Effector memory CD4-positive, alpha-beta T cell (primary cell): ENCODE measurements at regions not wholly inside any gene's neighbourhood (a gene's known extent, or its start where the extent isn't known, plus 50 kb on each side); places are given as distances from the start of the nearest gene placed in this dataset.

Source experiments
- DNase-seq, 3 donors: peaks; one replicate each; pipeline ENCODE4 v3.0.0-alpha.2; 2020
- H3K27ac ChIP-seq: 2 replicates; pipeline ENCODE4 v1.7.0; 2013; ENCODE audit warnings: mild to moderate bottlenecking, low read length, moderate library complexity; ENCODE audit not compliant: insufficient read depth, poor library complexity, severe bottlenecking
- H3K27me3 ChIP-seq: replicated peaks from 2 replicates; pipeline ENCODE4 v1.7.0; 2013; ENCODE audit warnings: mild to moderate bottlenecking, low read length; ENCODE audit not compliant: insufficient read depth, control insufficient read depth, poor library complexity, severe bottlenecking
- H3K36me3 ChIP-seq: 2 replicates; pipeline ENCODE4 v1.7.0; 2013; ENCODE audit warnings: mild to moderate bottlenecking, low read length, moderate library complexity; ENCODE audit not compliant: control insufficient read depth, insufficient read depth
- H3K4me1 ChIP-seq: 2 replicates; pipeline ENCODE4 v1.7.0; 2013; ENCODE audit warnings: low read length, mild to moderate bottlenecking; ENCODE audit not compliant: control insufficient read depth, insufficient read depth, poor library complexity, severe bottlenecking
- H3K4me3 ChIP-seq: 2 replicates; pipeline ENCODE4 v1.7.0; 2013; ENCODE audit warnings: low read length, low read depth, mild to moderate bottlenecking; ENCODE audit not compliant: insufficient read depth, poor library complexity, severe bottlenecking
- H3K9me3 ChIP-seq: 2 replicates; pipeline ENCODE4 v1.7.0; 2013; ENCODE audit warnings: mild to moderate bottlenecking, low read length, moderate library complexity; ENCODE audit not compliant: control insufficient read depth

- no peaks in the 10 kb centered on the region for H3K9me3 ChIP-seq
- H3K4me3 ChIP-seq, result no peak overlapping the region
- no peaks in the 10 kb centered on the region for H3K27me3 ChIP-seq
- H3K4me1 ChIP-seq, result no peaks in the 10 kb centered on the region
- no peak overlapping the region for H3K27ac ChIP-seq
- no peaks in the 10 kb centered on the region for H3K36me3 ChIP-seq
- DNase-seq, result no peak
Observed at GRCh38 chr11:79809487-79809886, 368.7 kb upstream of the TENM4 start.

GRCh38 chr11:79807506-79807905 lies 366.7 kb upstream of the TENM4 start:
- Histone ChIP-seq H3K27ac (no peak overlapping the region), H3K4me1 (no peaks in the 10 kb centered on the region), H3K9me3 (no peaks in the 10 kb centered on the region), H3K27me3 (no peaks in the 10 kb centered on the region), H3K4me3 (no peak overlapping the region), H3K36me3 (no peaks in the 10 kb centered on the region)
- DNase-seq, result no peak

- H3K4me3 ChIP-seq, result no peak overlapping the region
- no peak overlapping the region for H3K27ac ChIP-seq
Observed at GRCh38 chr11:79796704-79797103, 355.9 kb upstream of the TENM4 start.

GRCh38 chr11:79794484-79795393 lies 353.9 kb upstream of the TENM4 start:
- Histone ChIP-seq H3K9me3 (no peaks in the 10 kb centered on the region), H3K4me1 (no peaks in the 10 kb centered on the region), H3K36me3 (no peaks in the 10 kb centered on the region), H3K4me3 (no peak overlapping the region), H3K27ac (no peak overlapping the region), H3K27me3 (no peaks in the 10 kb centered on the region)
- no peak for DNase-seq

More at GRCh38 chr11:79796704-79797103, 355.9 kb upstream of the TENM4 start:
- Histone ChIP-seq H3K36me3 (no peaks in the 10 kb centered on the region), H3K9me3 (no peaks in the 10 kb centered on the region), H3K4me1 (no peaks in the 10 kb centered on the region), H3K27me3 (no peaks in the 10 kb centered on the region)
- DNase-seq, result no peak

- Histone ChIP-seq H3K9me3 (no peaks in the 10 kb centered on the region), H3K4me3 (no peak overlapping the region), H3K4me1 (no peaks in the 10 kb centered on the region), H3K36me3 (no peaks in the 10 kb centered on the region), H3K27me3 (no peaks in the 10 kb centered on the region), H3K27ac (no peak overlapping the region)
- DNase-seq, result no peak
Observed at GRCh38 chr11:79794057-79794456, 353.2 kb upstream of the TENM4 start.

- Histone ChIP-seq H3K9me3 (no peaks in the 10 kb centered on the region), H3K27me3 (no peaks in the 10 kb centered on the region), H3K4me3 (no peak overlapping the region), H3K36me3 (no peaks in the 10 kb centered on the region), H3K27ac (no peak overlapping the region), H3K4me1 (no peaks in the 10 kb centered on the region)
- no peak for DNase-seq
Observed at GRCh38 chr11:79786961-79787360, 346.1 kb upstream of the TENM4 start.

- Histone ChIP-seq H3K27ac (no peak overlapping the region), H3K4me3 (no peak overlapping the region), H3K27me3 (no peaks in the 10 kb centered on the region), H3K4me1 (no peaks in the 10 kb centered on the region), H3K9me3 (no peaks in the 10 kb centered on the region), H3K36me3 (no peaks in the 10 kb centered on the region)
- DNase-seq, result no peak
Observed at GRCh38 chr11:79783833-79784232, 343.0 kb upstream of the TENM4 start.

- no peak for DNase-seq
- no peak overlapping the region for H3K27ac ChIP-seq
- no peak overlapping the region for H3K4me3 ChIP-seq
- no peaks in the 10 kb centered on the region for H3K4me1 ChIP-seq
- H3K9me3 ChIP-seq, result no peaks in the 10 kb centered on the region
- H3K36me3 ChIP-seq, result no peaks in the 10 kb centered on the region
- no peaks in the 10 kb centered on the region for H3K27me3 ChIP-seq
Observed at GRCh38 chr11:79768343-79768742, 327.5 kb upstream of the TENM4 start.

- H3K4me1 ChIP-seq, result no peaks in the 10 kb centered on the region
- no peaks in the 10 kb centered on the region for H3K9me3 ChIP-seq
- no peaks in the 10 kb centered on the region for H3K36me3 ChIP-seq
- no peaks in the 10 kb centered on the region for H3K27me3 ChIP-seq
- no peak for DNase-seq
- no peak overlapping the region for H3K4me3 ChIP-seq
- H3K27ac ChIP-seq, result no peak overlapping the region
Observed at GRCh38 chr11:79762279-79762921, 321.6 kb upstream of the TENM4 start.

GRCh38 chr11:79758325-79758724 lies 317.5 kb upstream of the TENM4 start:
- Histone ChIP-seq H3K36me3 (no peaks in the 10 kb centered on the region), H3K27me3 (no peaks in the 10 kb centered on the region), H3K4me1 (no peaks in the 10 kb centered on the region), H3K9me3 (peaks cover 3% of the 10 kb centered on the region), H3K4me3 (no peak overlapping the region), H3K27ac (no peak overlapping the region)
- no peak for DNase-seq
